Sigmoid colon (tissue), 6 donors: ENCODE measurements at regions not wholly inside any gene's neighbourhood (a gene's known extent, or its start where the extent isn't known, plus 50 kb on each side); places are given as distances from the start of the nearest gene placed in this dataset.

Experiments used
- DNase-seq: peaks from one replicate; pipeline ENCODE4 v3.0.0-alpha.2; 2019
- H3K27ac ChIP-seq, 4 donors: fragments of 200-600 bp; sonication (generic); one replicate each; pipeline ENCODE4 v1.5.1; 2016 to 2019; ENCODE audit warnings: mild to moderate bottlenecking in 1 of 4
- H3K27me3 ChIP-seq, 3 donors: fragments of 200-600 bp; sonication (generic); one replicate each; pipeline ENCODE4 v1.5.1; 2019; ENCODE audit warnings: mild to moderate bottlenecking in 1 of 3
- H3K36me3 ChIP-seq, 4 donors: fragments of 200-600 bp; sonication (generic); one replicate each; pipeline ENCODE4 v1.5.1; 2016 to 2019
- H3K4me1 ChIP-seq, 4 donors: fragments of 200-600 bp; sonication (generic); one replicate each; pipeline ENCODE4 v1.5.1; 2017 to 2019
- H3K4me3 ChIP-seq, 4 donors: fragments of 200-600 bp; sonication (generic); one replicate each; pipeline ENCODE4 v1.5.1; 2017 to 2019; ENCODE audit warnings: mild to moderate bottlenecking in 2 of 4, moderate library complexity in 1 of 4
- H3K9me3 ChIP-seq, 4 donors: fragments of 200-600 bp in 3 of 4; sonication (generic) in 3 of 4; one replicate each; pipeline versions ENCODE4 v1.5.1 to v1.6.1; 2013 to 2019
- EP300 ChIP-seq, 4 donors: sonication (generic); formaldehyde crosslinking; IDR thresholded peaks; one replicate each; pipeline ENCODE4 v1.6.1; 2017; ENCODE audit warnings: antibody characterized with exemption in 4 of 4
- POLR2A ChIP-seq, 2 donors: fragments of 450-650 bp; IDR thresholded peaks; one replicate each; pipeline ENCODE4 v1.6.1; 2016; ENCODE audit warnings: antibody characterized with exemption in 2 of 2, mild to moderate bottlenecking in 2 of 2, moderate library complexity in 2 of 2
- POLR2AphosphoS5 ChIP-seq, 4 donors: sonication (generic); formaldehyde crosslinking; IDR thresholded peaks; one replicate each; pipeline ENCODE4 v1.6.1; 2017; ENCODE audit warnings: antibody characterized with exemption in 4 of 4
- WGBS, 2 donors: extraction: QIAGEN DNeasy Blood & Tissue Kit; methylation state at CpG; one replicate each; pipeline ENCODE4 v1.1.7; 2013; 5-methylcytosine and 5-hydroxymethylcytosine counted together
- intact Hi-C: fragments of 100-400 bp; cut with DNase I; formaldehyde crosslinking; loops from one replicate; pipeline ENCODE4 v1.15.1; 2023
- TF ChIP-seq, protein P1 (sequence below), 4 experiments: fragments of 450-650 bp in 3 of 4; fragments of 200-600 bp in 1 of 4; IDR thresholded peaks; one replicate each; pipeline ENCODE4 v1.5.1; 2016 to 2019; ENCODE audit warnings: antibody characterized with exemption in 4 of 4, mild to moderate bottlenecking in 3 of 4, moderate library complexity in 2 of 4
- donor health status: healthy with polysubstance abuse.
- donor health status: healthy.

DNA sequence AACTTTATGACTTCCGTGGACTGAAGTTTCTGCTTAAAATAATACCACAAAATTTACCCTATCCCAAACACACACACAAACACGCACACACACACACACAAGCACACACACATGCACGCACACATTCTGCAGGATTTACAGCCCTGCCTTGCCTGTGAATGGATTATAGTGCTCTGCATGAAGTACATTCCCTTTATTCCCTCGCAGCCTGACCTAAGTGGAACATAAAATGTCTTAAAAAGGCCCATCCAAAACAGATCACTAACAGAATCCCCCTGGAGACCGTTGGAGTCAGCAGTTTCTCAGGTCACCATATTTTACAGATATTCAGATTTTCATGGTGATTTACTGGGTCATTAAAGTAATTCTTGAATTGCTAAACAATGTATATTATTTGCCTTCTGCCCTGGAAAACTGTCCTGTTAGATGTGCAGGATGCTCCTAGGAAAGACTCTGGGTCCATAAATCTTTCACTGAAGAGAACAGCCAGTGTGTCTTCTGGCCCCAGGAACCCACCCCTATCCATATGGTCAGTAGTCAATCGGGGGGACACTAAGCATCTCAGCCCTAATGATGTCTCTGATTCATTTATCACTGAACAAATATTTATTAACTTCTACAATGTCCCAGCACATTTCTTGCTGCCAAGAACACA, 587.7 kb upstream of the BOD1L1 start:
- DNase-seq = no peak
- intact Hi-C loops = no loop called here
- no peak for TF ChIP-seq POLR2A (IDR thresholded peaks at IDR 0.05)
- no peak for TF ChIP-seq EP300 (IDR thresholded peaks at IDR 0.05)
- TF ChIP-seq, protein P1, sequence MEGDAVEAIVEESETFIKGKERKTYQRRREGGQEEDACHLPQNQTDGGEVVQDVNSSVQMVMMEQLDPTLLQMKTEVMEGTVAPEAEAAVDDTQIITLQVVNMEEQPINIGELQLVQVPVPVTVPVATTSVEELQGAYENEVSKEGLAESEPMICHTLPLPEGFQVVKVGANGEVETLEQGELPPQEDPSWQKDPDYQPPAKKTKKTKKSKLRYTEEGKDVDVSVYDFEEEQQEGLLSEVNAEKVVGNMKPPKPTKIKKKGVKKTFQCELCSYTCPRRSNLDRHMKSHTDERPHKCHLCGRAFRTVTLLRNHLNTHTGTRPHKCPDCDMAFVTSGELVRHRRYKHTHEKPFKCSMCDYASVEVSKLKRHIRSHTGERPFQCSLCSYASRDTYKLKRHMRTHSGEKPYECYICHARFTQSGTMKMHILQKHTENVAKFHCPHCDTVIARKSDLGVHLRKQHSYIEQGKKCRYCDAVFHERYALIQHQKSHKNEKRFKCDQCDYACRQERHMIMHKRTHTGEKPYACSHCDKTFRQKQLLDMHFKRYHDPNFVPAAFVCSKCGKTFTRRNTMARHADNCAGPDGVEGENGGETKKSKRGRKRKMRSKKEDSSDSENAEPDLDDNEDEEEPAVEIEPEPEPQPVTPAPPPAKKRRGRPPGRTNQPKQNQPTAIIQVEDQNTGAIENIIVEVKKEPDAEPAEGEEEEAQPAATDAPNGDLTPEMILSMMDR (IDR thresholded peaks at IDR 0.05) = no peak
- no peak for TF ChIP-seq POLR2AphosphoS5 (IDR thresholded peaks at IDR 0.05)
- Histone ChIP-seq H3K27ac (no peak overlapping the region), H3K27me3 (no peaks in the 10 kb centered on the region), H3K36me3 (no peaks in the 10 kb centered on the region), H3K4me1 (no peaks in the 10 kb centered on the region), H3K9me3 (peaks cover 0 to 5% (median 0%) of the 10 kb centered on the region in 4 donors), H3K4me3 (no peak overlapping the region)
- WGBS, 2 donors = 68 to 69% methylated on average over 6 of the region's 6 CpGs

DNA sequence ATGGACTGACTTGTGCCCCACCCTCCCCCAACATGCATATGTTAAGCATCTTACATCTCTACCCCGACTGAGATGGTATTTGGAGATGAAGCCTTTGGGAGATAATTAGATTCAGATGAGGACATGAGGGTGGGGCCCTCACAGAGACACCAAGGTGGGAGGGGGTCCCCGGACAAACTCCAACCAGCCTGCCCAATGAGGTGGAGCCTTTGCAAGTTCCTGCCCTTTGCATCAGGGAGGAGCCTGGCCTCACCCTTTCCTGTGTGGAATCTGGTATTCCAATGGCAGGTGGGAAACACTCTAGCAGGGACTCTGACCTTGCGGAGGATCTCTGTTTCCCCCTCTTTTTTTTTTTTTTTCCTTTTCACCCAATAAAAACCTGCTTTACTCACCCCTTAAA, 589.9 kb upstream of the BOD1L1 start:
- no peak overlapping the region for H3K4me3 ChIP-seq
- intact Hi-C loops = no loop called here
- TF ChIP-seq POLR2A (IDR thresholded peaks at IDR 0.05) = no peak
- no peak for TF ChIP-seq EP300 (IDR thresholded peaks at IDR 0.05)
- TF ChIP-seq, protein P1 (IDR thresholded peaks at IDR 0.05) = no peak
- TF ChIP-seq POLR2AphosphoS5 (IDR thresholded peaks at IDR 0.05) = no peak
- H3K27ac ChIP-seq = no peak overlapping the region
- no peaks in the 10 kb centered on the region for H3K4me1 ChIP-seq
- DNase-seq = no peak
- H3K9me3 ChIP-seq = peaks cover 0 to 5% (median 0%) of the 10 kb centered on the region in 4 donors
- no peaks in the 10 kb centered on the region for H3K27me3 ChIP-seq
- 69 to 82% methylated on average over 3 of the region's 3 CpGs for WGBS, 2 donors
- no peaks in the 10 kb centered on the region for H3K36me3 ChIP-seq

DNA sequence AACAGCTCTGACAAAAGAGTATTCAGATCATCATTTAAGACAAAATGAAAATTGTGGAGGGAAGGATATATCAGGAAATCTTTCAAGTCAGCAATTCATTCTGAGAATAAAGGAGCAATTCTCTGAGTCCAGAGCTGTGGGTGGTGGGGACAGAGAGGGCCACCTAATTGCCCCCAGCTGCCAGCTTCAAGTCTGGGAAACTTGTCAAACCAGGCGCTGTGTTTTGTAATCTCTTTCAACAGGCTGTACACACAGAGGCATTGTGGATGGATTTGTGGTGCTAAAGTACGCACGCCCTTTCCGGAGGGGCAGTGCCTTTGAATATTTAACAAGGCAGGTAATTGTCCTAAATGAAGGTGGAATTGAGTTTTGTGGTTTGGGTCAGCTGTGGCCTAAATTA, 591.1 kb upstream of the BOD1L1 start:
- 20 to 68% methylated on average over 4 of the region's 4 CpGs for WGBS, 2 donors
- DNase-seq = no peak
- intact Hi-C loops = no loop called here

DNA sequence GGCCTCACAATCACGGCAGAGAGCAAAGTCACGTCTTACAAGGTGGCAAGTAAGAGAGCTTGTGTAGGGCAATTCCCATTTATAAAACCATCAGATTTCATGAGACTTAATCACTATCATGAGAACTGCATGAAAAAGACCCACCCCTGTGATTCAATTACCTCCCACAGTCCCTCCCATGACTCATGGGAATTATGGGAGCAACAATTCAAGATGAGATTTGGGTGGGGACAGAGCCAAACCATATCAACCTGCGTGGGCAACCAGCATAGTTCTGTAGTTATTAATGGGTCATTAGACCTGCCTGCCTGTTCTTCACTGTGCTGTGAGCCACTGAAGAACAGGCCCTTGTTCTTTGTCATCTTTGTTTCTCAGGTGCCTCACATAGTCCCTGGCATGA, 593.7 kb upstream of the BOD1L1 start:
- H3K27me3 ChIP-seq = no peaks in the 10 kb centered on the region
- H3K4me1 ChIP-seq = no peaks in the 10 kb centered on the region
- H3K9me3 ChIP-seq = no peaks in the 10 kb centered on the region
- TF ChIP-seq, protein P1 (IDR thresholded peaks at IDR 0.05) = no peak
- no peak for TF ChIP-seq EP300 (IDR thresholded peaks at IDR 0.05)
- TF ChIP-seq POLR2AphosphoS5 (IDR thresholded peaks at IDR 0.05) = no peak
- TF ChIP-seq POLR2A (IDR thresholded peaks at IDR 0.05) = no peak
- H3K4me3 ChIP-seq = no peak overlapping the region
- no peak overlapping the region for H3K27ac ChIP-seq
- intact Hi-C loops = no loop called here
- DNase-seq = no peak
- no peaks in the 10 kb centered on the region for H3K36me3 ChIP-seq
- WGBS, 2 donors = 87 to 91% methylated on average over 3 of the region's 3 CpGs

More for the DNA sequence above, 591.1 kb upstream of the BOD1L1 start:
- no peaks in the 10 kb centered on the region for H3K4me1 ChIP-seq
- no peak overlapping the region for H3K27ac ChIP-seq
- no peak for TF ChIP-seq POLR2AphosphoS5 (IDR thresholded peaks at IDR 0.05)
- no peak for TF ChIP-seq EP300 (IDR thresholded peaks at IDR 0.05)
- no peak for TF ChIP-seq POLR2A (IDR thresholded peaks at IDR 0.05)
- TF ChIP-seq, protein P1 (IDR thresholded peaks at IDR 0.05) = no peak
- H3K9me3 ChIP-seq = no peaks in the 10 kb centered on the region
- H3K4me3 ChIP-seq = no peak overlapping the region
- H3K36me3 ChIP-seq = no peaks in the 10 kb centered on the region
- no peaks in the 10 kb centered on the region for H3K27me3 ChIP-seq
